HepG2 (cell line): ENCODE measurements at regions not wholly inside any gene's neighbourhood (a gene's known extent, or its start where the extent isn't known, plus 50 kb on each side); places are given as distances from the start of the nearest gene placed in this dataset.

Source experiments
- ATAC-seq: fragments of 200-7000 bp; cut with Tn5 transposase; 3 replicates; pipeline ENCODE4 v1.9.1; 2020; ENCODE audit warnings: mild to moderate bottlenecking, moderate library complexity
- BruUV-seq: library from RNA; stranded (reverse); fragments of 400-500 nt; replicated peaks from 2 replicates; lab custom pipeline; 2021; lab: Mats Ljungman, UMichigan
- CTCF ChIA-PET: fragments of 300-600 bp; formaldehyde crosslinking; extraction: SDS; loops from one replicate; lab custom pipeline; 2021; ENCODE audit warnings: low total read pairs, inconsistent platforms, low intra/inter-chr PET ratio; lab: Yijun Ruan, JAX
- POLR2A ChIA-PET: fragments of 350-600 bp; sonication (Branson Sonifier 250); formaldehyde crosslinking; loops from one replicate; lab custom pipeline; 2020; ENCODE audit warnings: antibody characterized with exemption, inconsistent platforms; lab: Yijun Ruan, JAX
- DNase-seq: peaks from one replicate; pipeline ENCODE4 v3.0.0-alpha.2; 2015; ENCODE audit warnings: low spot score
- FAIRE-seq: peaks from 3 replicates; lab custom pipeline; 2011; peaks lifted over from hg19 to GRCh38; lab: Jason Lieb, UNC
- H2AFZ ChIP-seq: one replicate; pipeline ENCODE4 v1.6.1; 2011; ENCODE audit warnings: low read length, inconsistent platforms
- H3K27ac ChIP-seq: fragments of 300-600 bp; 3 replicates; pipeline ENCODE4 v1.8.0; 2011; ENCODE audit warnings: mixed run types, mild to moderate bottlenecking, mixed read lengths, low read length, inconsistent platforms; ENCODE audit not compliant: insufficient read depth; ENCODE audit errors: extremely low read length
- H3K27me3 ChIP-seq, 2 experiments: fragments of 200-600 bp in 1 of 2; 2 replicates in 1 of 2; 3 replicates in 1 of 2; pipeline versions ENCODE4 v1.6.0 to v1.8.0; 2011; ENCODE audit warnings: low read length in 2 of 2, mild to moderate bottlenecking in 2 of 2, moderate library complexity in 2 of 2, inconsistent platforms in 1 of 2; ENCODE audit not compliant: insufficient read depth in 2 of 2, control insufficient read depth in 1 of 2
- H3K36me3 ChIP-seq, 2 experiments: fragments of 200-600 bp in 1 of 2; replicated peaks in 1 of 2; 2 replicates in 1 of 2; 3 replicates in 1 of 2; pipeline versions ENCODE4 v1.5.1 to v1.8.0; 2011; ENCODE audit warnings: low read length in 2 of 2, inconsistent platforms in 1 of 2; ENCODE audit not compliant: insufficient read depth in 2 of 2, control insufficient read depth in 1 of 2
- H3K4me1 ChIP-seq: 2 replicates; pipeline ENCODE4 v1.5.1; 2012; ENCODE audit warnings: low read length, inconsistent platforms; ENCODE audit not compliant: insufficient read depth
- H3K4me2 ChIP-seq: 2 replicates; pipeline ENCODE4 v1.6.0; 2011; ENCODE audit warnings: low read depth, low read length, inconsistent platforms
- H3K4me3 ChIP-seq, 3 experiments: fragments of 200-600 bp in 1 of 3; sonication (generic), shearing (Covaris generic) in 1 of 3; replicated peaks in 1 of 3; 2 replicates each; pipeline ENCODE4 v1.5.1; 2011 to 2016; ENCODE audit warnings: low read length in 3 of 3, inconsistent platforms in 2 of 3, low read depth in 2 of 3, mild to moderate bottlenecking in 2 of 3, control low read depth in 1 of 3, mixed read lengths in 1 of 3; ENCODE audit not compliant: insufficient read depth in 1 of 3
- H3K79me2 ChIP-seq: one replicate; pipeline ENCODE4 v1.6.1; 2011; ENCODE audit warnings: low read length, inconsistent platforms; ENCODE audit not compliant: insufficient read depth
- H3K9ac ChIP-seq: 2 replicates; pipeline ENCODE4 v1.6.0; 2011; ENCODE audit warnings: mild to moderate bottlenecking, low read depth, low read length, inconsistent platforms; ENCODE audit not compliant: insufficient read depth
- H3K9me3 ChIP-seq: 2 replicates; pipeline ENCODE4 v1.5.1; 2012; ENCODE audit warnings: mild to moderate bottlenecking, low read length
- H4K20me1 ChIP-seq: 2 replicates; pipeline ENCODE4 v1.6.0; 2011; ENCODE audit warnings: inconsistent platforms, mild to moderate bottlenecking, low read length, moderate library complexity; ENCODE audit not compliant: insufficient read depth
- DR1 ChIP-seq: sonication (generic); formaldehyde crosslinking; IDR thresholded peaks from 2 replicates; pipeline ENCODE4 v1.8.0; 2021; ENCODE audit warnings: mild to moderate bottlenecking, missing genetic modification reagents, inconsistent platforms
- EHMT2 ChIP-seq: fragments of 200-600 bp; sonication (generic); IDR thresholded peaks from 2 replicates; pipeline ENCODE4 v1.7.0; 2017; ENCODE audit warnings: antibody characterized with exemption, low read depth, low read length, borderline replicate concordance
- GLMP ChIP-seq: sonication (generic); formaldehyde crosslinking; IDR thresholded peaks from 2 replicates; pipeline ENCODE4 v1.9.0; 2021; ENCODE audit warnings: missing genetic modification reagents, mild to moderate bottlenecking, borderline replicate concordance
- MTERF4 ChIP-seq: sonication (generic); formaldehyde crosslinking; IDR thresholded peaks from 2 replicates; pipeline ENCODE4 v1.8.0; 2023; ENCODE audit warnings: mild to moderate bottlenecking, missing genetic modification reagents
- MXD1 ChIP-seq: sonication (generic); formaldehyde crosslinking; IDR thresholded peaks from 2 replicates; pipeline ENCODE4 v1.4.0; 2020; ENCODE audit warnings: mild to moderate bottlenecking, missing genetic modification reagents
- NAIF1 ChIP-seq: sonication (generic); formaldehyde crosslinking; IDR thresholded peaks from 2 replicates; pipeline ENCODE4 v1.5.0; 2020; ENCODE audit warnings: mild to moderate bottlenecking, missing genetic modification reagents, borderline replicate concordance
- NFE2L1 ChIP-seq: sonication (generic); formaldehyde crosslinking; IDR thresholded peaks from 2 replicates; pipeline ENCODE4 v1.4.0; 2020; ENCODE audit warnings: missing genetic modification reagents, mild to moderate bottlenecking, borderline replicate concordance
- NFRKB ChIP-seq: fragments of 450-650 bp; IDR thresholded peaks from 2 replicates; pipeline ENCODE4 v1.6.1; 2017
- RAD51 ChIP-seq: fragments of 450-650 bp; IDR thresholded peaks from 2 replicates; pipeline ENCODE4 v1.6.1; 2016; ENCODE audit warnings: borderline replicate concordance
- RBM39 ChIP-seq: fragments of 200-400 bp; formaldehyde crosslinking; IDR thresholded peaks from one replicate; pipeline ENCODE4 v1.6.1; 2018; ENCODE audit warnings: antibody characterized with exemption, mild to moderate bottlenecking, low read depth, low read length; ENCODE audit not compliant: poor library complexity, severe bottlenecking
- U2AF2 ChIP-seq: fragments of 200-400 bp; formaldehyde crosslinking; IDR thresholded peaks from 2 replicates; pipeline ENCODE4 v1.6.1; 2017; ENCODE audit warnings: low read depth, mild to moderate bottlenecking, low read length
- ZNF740 ChIP-seq: sonication (generic); formaldehyde crosslinking; IDR thresholded peaks from 2 replicates; pipeline ENCODE4 v1.4.0; 2020; ENCODE audit warnings: missing genetic modification reagents
- ZNF800 ChIP-seq: sonication (generic); formaldehyde crosslinking; IDR thresholded peaks from 2 replicates; pipeline ENCODE4 v1.4.0; 2020; ENCODE audit warnings: missing genetic modification reagents
- ZSCAN9 ChIP-seq: IDR thresholded peaks from 2 replicates; pipeline ENCODE4 v1.6.1; 2016; ENCODE audit warnings: borderline replicate concordance
- WGBS: methylation state at CpG from one replicate; pipeline ENCODE4 v1.1.6; 2017; ENCODE audit warnings: low lambda C conversion rate; 5-methylcytosine and 5-hydroxymethylcytosine counted together
- in situ Hi-C: cut with HindIII; loops from 2 replicates; pipeline ENCODE4 v1.10.0; 2017; ENCODE audit warnings: low pct_unique_long_range_greater_than_20kb; ENCODE audit not compliant: extremely low pct_ligation_motif_present
- intact Hi-C: fragments of 100-400 bp; cut with micrococcal nuclease; formaldehyde crosslinking; loops from one replicate; pipeline ENCODE4 v1.10.0; 2022; ENCODE audit not compliant: unreplicated experiment

GRCh38 chr1:4848431-4848830 is 194.0 kb downstream of the AJAP1 start:
- in situ Hi-C loops, result no loop called here
- no peak overlapping the region for H3K27ac ChIP-seq
- intact Hi-C loops, result no loop called here
- H3K4me2 ChIP-seq, result no peak overlapping the region
- no peaks in the 10 kb centered on the region for H4K20me1 ChIP-seq
- POLR2A ChIA-PET, result no interaction called here
- H3K27me3 ChIP-seq, result no peaks in the 10 kb centered on the region; a peak in 3 of 5 replicates
- 0% methylated on average over 4 of the region's 4 CpGs for WGBS
- BruUV-seq, result no TSS peak
- no peak for DNase-seq
- TF ChIP-seq RAD51 (no peak), NAIF1 (no peak), GLMP (CRISPR knock-in tag) (no peak), ZNF740 (CRISPR knock-in tag) (no peak), MTERF4 (CRISPR knock-in tag) (no peak), RBM39 (no peak), ZNF800 (CRISPR knock-in tag) (no peak), NFE2L1 (CRISPR knock-in tag) (no peak), DR1 (no peak), U2AF2 (no peak), NFRKB (no peak), ZSCAN9 (CRISPR knock-in tag) (no peak), MXD1 (no peak), EHMT2 (no peak)
- TF ChIP-seq, all 625 proteins: peak for 0
- Histone ChIP-seq H3K79me2 (no peaks in the 10 kb centered on the region), H3K36me3 (no peaks in the 10 kb centered on the region), H3K9me3 (peaks cover 5% of the 10 kb centered on the region; the same call in 1 of the 2 replicates), H3K9ac (no peak overlapping the region), H3K4me3 (no peak overlapping the region), H2AFZ (no peak overlapping the region), H3K4me1 (no peaks in the 10 kb centered on the region)
- CTCF ChIA-PET, result no interaction called here
- FAIRE-seq (no peak), ATAC-seq (no peak)
